Testis (tissue), 2 donors: ENCODE measurements at regions not wholly inside any gene's neighbourhood (a gene's known extent, or its start where the extent isn't known, plus 50 kb on each side); places are given as distances from the start of the nearest gene placed in this dataset.

Experiments
- POLR2A ChIP-seq: fragments of 450-650 bp; IDR thresholded peaks from one replicate; pipeline ENCODE4 v1.6.1; 2017; ENCODE audit warnings: antibody characterized with exemption, mild to moderate bottlenecking, moderate library complexity
- TF ChIP-seq, protein P1 (sequence below), 3 experiments: fragments of 450-650 bp in 2 of 3; fragments of 200-600 bp in 1 of 3; sonication (generic) in 1 of 3; IDR thresholded peaks; one replicate each; pipeline ENCODE4 v1.5.1; 2016 to 2019; ENCODE audit warnings: antibody characterized with exemption in 3 of 3, mild to moderate bottlenecking in 2 of 3, moderate library complexity in 1 of 3

DNA sequence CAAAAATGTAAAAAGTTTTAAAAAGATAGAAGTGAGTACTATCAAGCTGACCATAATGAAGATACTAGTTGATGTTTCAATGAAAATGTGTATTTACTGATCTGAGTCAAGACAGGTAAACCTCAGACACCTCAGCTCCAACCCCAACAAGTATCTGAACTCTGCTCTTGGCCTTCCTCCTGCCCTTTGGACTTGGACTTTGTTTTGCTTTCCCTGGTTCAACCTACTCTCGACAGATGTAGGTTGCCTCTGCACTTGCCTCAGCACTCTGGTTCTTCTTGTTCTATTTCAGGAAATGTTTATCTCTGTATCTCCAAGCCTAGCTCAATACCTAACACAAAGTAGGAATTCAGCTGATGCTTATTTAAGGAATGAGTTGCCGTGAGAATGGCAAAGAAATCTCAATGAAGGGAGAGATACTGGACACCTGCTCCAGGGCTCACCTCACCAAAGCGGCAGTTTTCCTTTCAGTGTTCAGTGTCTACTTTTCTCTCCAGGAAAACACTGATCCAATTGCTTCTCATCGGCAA is 248.8 kb upstream of the CTAGE1 start:
- TF ChIP-seq, protein P1, sequence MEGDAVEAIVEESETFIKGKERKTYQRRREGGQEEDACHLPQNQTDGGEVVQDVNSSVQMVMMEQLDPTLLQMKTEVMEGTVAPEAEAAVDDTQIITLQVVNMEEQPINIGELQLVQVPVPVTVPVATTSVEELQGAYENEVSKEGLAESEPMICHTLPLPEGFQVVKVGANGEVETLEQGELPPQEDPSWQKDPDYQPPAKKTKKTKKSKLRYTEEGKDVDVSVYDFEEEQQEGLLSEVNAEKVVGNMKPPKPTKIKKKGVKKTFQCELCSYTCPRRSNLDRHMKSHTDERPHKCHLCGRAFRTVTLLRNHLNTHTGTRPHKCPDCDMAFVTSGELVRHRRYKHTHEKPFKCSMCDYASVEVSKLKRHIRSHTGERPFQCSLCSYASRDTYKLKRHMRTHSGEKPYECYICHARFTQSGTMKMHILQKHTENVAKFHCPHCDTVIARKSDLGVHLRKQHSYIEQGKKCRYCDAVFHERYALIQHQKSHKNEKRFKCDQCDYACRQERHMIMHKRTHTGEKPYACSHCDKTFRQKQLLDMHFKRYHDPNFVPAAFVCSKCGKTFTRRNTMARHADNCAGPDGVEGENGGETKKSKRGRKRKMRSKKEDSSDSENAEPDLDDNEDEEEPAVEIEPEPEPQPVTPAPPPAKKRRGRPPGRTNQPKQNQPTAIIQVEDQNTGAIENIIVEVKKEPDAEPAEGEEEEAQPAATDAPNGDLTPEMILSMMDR (IDR thresholded peaks at IDR 0.05) = no peak
- TF ChIP-seq POLR2A = no peak
